ENCODE measurements at regions not wholly inside any gene's neighbourhood (a gene's known extent, or its start where the extent isn't known, plus 50 kb on each side); places are given as distances from the start of the nearest gene placed in this dataset.

- TF ChIP-seq, protein P1, sequence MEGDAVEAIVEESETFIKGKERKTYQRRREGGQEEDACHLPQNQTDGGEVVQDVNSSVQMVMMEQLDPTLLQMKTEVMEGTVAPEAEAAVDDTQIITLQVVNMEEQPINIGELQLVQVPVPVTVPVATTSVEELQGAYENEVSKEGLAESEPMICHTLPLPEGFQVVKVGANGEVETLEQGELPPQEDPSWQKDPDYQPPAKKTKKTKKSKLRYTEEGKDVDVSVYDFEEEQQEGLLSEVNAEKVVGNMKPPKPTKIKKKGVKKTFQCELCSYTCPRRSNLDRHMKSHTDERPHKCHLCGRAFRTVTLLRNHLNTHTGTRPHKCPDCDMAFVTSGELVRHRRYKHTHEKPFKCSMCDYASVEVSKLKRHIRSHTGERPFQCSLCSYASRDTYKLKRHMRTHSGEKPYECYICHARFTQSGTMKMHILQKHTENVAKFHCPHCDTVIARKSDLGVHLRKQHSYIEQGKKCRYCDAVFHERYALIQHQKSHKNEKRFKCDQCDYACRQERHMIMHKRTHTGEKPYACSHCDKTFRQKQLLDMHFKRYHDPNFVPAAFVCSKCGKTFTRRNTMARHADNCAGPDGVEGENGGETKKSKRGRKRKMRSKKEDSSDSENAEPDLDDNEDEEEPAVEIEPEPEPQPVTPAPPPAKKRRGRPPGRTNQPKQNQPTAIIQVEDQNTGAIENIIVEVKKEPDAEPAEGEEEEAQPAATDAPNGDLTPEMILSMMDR (IDR thresholded peaks at IDR 0.05) = no peak
- TF ChIP-seq POLR2A (IDR thresholded peaks at IDR 0.05) = no peak
Observed at GRCh38 chr5:126188804-126189203, 234.4 kb upstream of the GRAMD2B start.
